HepG2 (cell line): ENCODE measurements at regions not wholly inside any gene's neighbourhood (a gene's known extent, or its start where the extent isn't known, plus 50 kb on each side); places are given as distances from the start of the nearest gene placed in this dataset.

Experiments used
- ATAC-seq: fragments of 200-7000 bp; cut with Tn5 transposase; 3 replicates; pipeline ENCODE4 v1.9.1; 2020; ENCODE audit warnings: mild to moderate bottlenecking, moderate library complexity
- BruUV-seq: library from RNA; stranded (reverse); fragments of 400-500 nt; replicated peaks from 2 replicates; lab custom pipeline; 2021; lab: Mats Ljungman, UMichigan
- CTCF ChIA-PET: fragments of 300-600 bp; formaldehyde crosslinking; extraction: SDS; loops from one replicate; lab custom pipeline; 2021; ENCODE audit warnings: low total read pairs, inconsistent platforms, low intra/inter-chr PET ratio; lab: Yijun Ruan, JAX
- POLR2A ChIA-PET: fragments of 350-600 bp; sonication (Branson Sonifier 250); formaldehyde crosslinking; loops from one replicate; lab custom pipeline; 2020; ENCODE audit warnings: antibody characterized with exemption, inconsistent platforms; lab: Yijun Ruan, JAX
- DNase-seq: peaks from one replicate; pipeline ENCODE4 v3.0.0-alpha.2; 2015; ENCODE audit warnings: low spot score
- FAIRE-seq: peaks from 3 replicates; lab custom pipeline; 2011; peaks lifted over from hg19 to GRCh38; lab: Jason Lieb, UNC
- H2AFZ ChIP-seq: one replicate; pipeline ENCODE4 v1.6.1; 2011; ENCODE audit warnings: low read length, inconsistent platforms
- H3K27ac ChIP-seq: fragments of 300-600 bp; 3 replicates; pipeline ENCODE4 v1.8.0; 2011; ENCODE audit warnings: mixed run types, mild to moderate bottlenecking, mixed read lengths, low read length, inconsistent platforms; ENCODE audit not compliant: insufficient read depth; ENCODE audit errors: extremely low read length
- H3K27me3 ChIP-seq, 2 experiments: fragments of 200-600 bp in 1 of 2; 2 replicates in 1 of 2; 3 replicates in 1 of 2; pipeline versions ENCODE4 v1.6.0 to v1.8.0; 2011; ENCODE audit warnings: low read length in 2 of 2, mild to moderate bottlenecking in 2 of 2, moderate library complexity in 2 of 2, inconsistent platforms in 1 of 2; ENCODE audit not compliant: insufficient read depth in 2 of 2, control insufficient read depth in 1 of 2
- H3K36me3 ChIP-seq, 2 experiments: fragments of 200-600 bp in 1 of 2; replicated peaks in 1 of 2; 2 replicates in 1 of 2; 3 replicates in 1 of 2; pipeline versions ENCODE4 v1.5.1 to v1.8.0; 2011; ENCODE audit warnings: low read length in 2 of 2, inconsistent platforms in 1 of 2; ENCODE audit not compliant: insufficient read depth in 2 of 2, control insufficient read depth in 1 of 2
- H3K4me1 ChIP-seq: 2 replicates; pipeline ENCODE4 v1.5.1; 2012; ENCODE audit warnings: low read length, inconsistent platforms; ENCODE audit not compliant: insufficient read depth
- H3K4me2 ChIP-seq: 2 replicates; pipeline ENCODE4 v1.6.0; 2011; ENCODE audit warnings: low read depth, low read length, inconsistent platforms
- H3K4me3 ChIP-seq, 3 experiments: fragments of 200-600 bp in 1 of 3; sonication (generic), shearing (Covaris generic) in 1 of 3; replicated peaks in 1 of 3; 2 replicates each; pipeline ENCODE4 v1.5.1; 2011 to 2016; ENCODE audit warnings: low read length in 3 of 3, inconsistent platforms in 2 of 3, low read depth in 2 of 3, mild to moderate bottlenecking in 2 of 3, control low read depth in 1 of 3, mixed read lengths in 1 of 3; ENCODE audit not compliant: insufficient read depth in 1 of 3
- H3K79me2 ChIP-seq: one replicate; pipeline ENCODE4 v1.6.1; 2011; ENCODE audit warnings: low read length, inconsistent platforms; ENCODE audit not compliant: insufficient read depth
- H3K9ac ChIP-seq: 2 replicates; pipeline ENCODE4 v1.6.0; 2011; ENCODE audit warnings: mild to moderate bottlenecking, low read depth, low read length, inconsistent platforms; ENCODE audit not compliant: insufficient read depth
- H3K9me3 ChIP-seq: 2 replicates; pipeline ENCODE4 v1.5.1; 2012; ENCODE audit warnings: mild to moderate bottlenecking, low read length
- H4K20me1 ChIP-seq: 2 replicates; pipeline ENCODE4 v1.6.0; 2011; ENCODE audit warnings: inconsistent platforms, mild to moderate bottlenecking, low read length, moderate library complexity; ENCODE audit not compliant: insufficient read depth
- DMAP1 ChIP-seq: IDR thresholded peaks from 2 replicates; pipeline ENCODE4 v1.6.1; 2016
- MTF2 ChIP-seq: sonication (generic); formaldehyde crosslinking; IDR thresholded peaks from 2 replicates; pipeline ENCODE4 v1.5.0; 2020; ENCODE audit warnings: missing genetic modification reagents, borderline replicate concordance
- RAD51 ChIP-seq: fragments of 450-650 bp; IDR thresholded peaks from 2 replicates; pipeline ENCODE4 v1.6.1; 2016; ENCODE audit warnings: borderline replicate concordance
- SMC3 ChIP-seq: IDR thresholded peaks from 2 replicates; pipeline ENCODE4 v1.6.1; 2011; ENCODE audit warnings: low read length, improper control_type of control experiment
- SP140L ChIP-seq: sonication (generic); formaldehyde crosslinking; IDR thresholded peaks from 2 replicates; pipeline ENCODE4 v1.4.0; 2020; ENCODE audit warnings: missing genetic modification reagents, borderline replicate concordance
- ZBTB3 ChIP-seq: sonication (generic); formaldehyde crosslinking; IDR thresholded peaks from 2 replicates; pipeline ENCODE4 v1.4.0; 2020; ENCODE audit warnings: low read depth, mild to moderate bottlenecking, moderate library complexity, missing genetic modification reagents, borderline replicate concordance
- ZFP82 ChIP-seq: sonication (generic); formaldehyde crosslinking; IDR thresholded peaks from 2 replicates; pipeline ENCODE4 v1.5.1; 2020; ENCODE audit warnings: mild to moderate bottlenecking, missing genetic modification reagents, borderline replicate concordance
- ZNF232 ChIP-seq: sonication (generic); formaldehyde crosslinking; IDR thresholded peaks from 2 replicates; pipeline ENCODE4 v1.4.0; 2020; ENCODE audit warnings: missing genetic modification reagents, borderline replicate concordance
- ZNF619 ChIP-seq: sonication (generic); formaldehyde crosslinking; IDR thresholded peaks from 2 replicates; pipeline ENCODE4 v1.4.0; 2020; ENCODE audit warnings: mild to moderate bottlenecking, missing genetic modification reagents
- ZNF703 ChIP-seq: sonication (generic); formaldehyde crosslinking; IDR thresholded peaks from 2 replicates; pipeline ENCODE4 v1.5.1; 2020; ENCODE audit warnings: missing genetic modification reagents, mild to moderate bottlenecking, moderate library complexity, borderline replicate concordance
- ZNF841 ChIP-seq: sonication (generic); formaldehyde crosslinking; IDR thresholded peaks from 2 replicates; pipeline ENCODE4 v1.8.1; 2023; ENCODE audit warnings: missing genetic modification reagents, borderline replicate concordance
- WGBS: methylation state at CpG from one replicate; pipeline ENCODE4 v1.1.6; 2017; ENCODE audit warnings: low lambda C conversion rate; 5-methylcytosine and 5-hydroxymethylcytosine counted together
- in situ Hi-C: cut with HindIII; loops from 2 replicates; pipeline ENCODE4 v1.10.0; 2017; ENCODE audit warnings: low pct_unique_long_range_greater_than_20kb; ENCODE audit not compliant: extremely low pct_ligation_motif_present
- intact Hi-C: fragments of 100-400 bp; cut with micrococcal nuclease; formaldehyde crosslinking; loops from one replicate; pipeline ENCODE4 v1.10.0; 2022; ENCODE audit not compliant: unreplicated experiment
- TF ChIP-seq, protein P1 (sequence below): sonication (generic); formaldehyde crosslinking; IDR thresholded peaks from 2 replicates; pipeline ENCODE4 v1.4.0; 2020; ENCODE audit warnings: missing genetic modification reagents
- TF ChIP-seq, protein P2 (sequence below): sonication (generic); formaldehyde crosslinking; IDR thresholded peaks from 2 replicates; pipeline ENCODE4 v1.5.0; 2020; ENCODE audit warnings: missing genetic modification reagents
- TF ChIP-seq, protein P3 (sequence below): sonication (generic); formaldehyde crosslinking; IDR thresholded peaks from 2 replicates; pipeline ENCODE4 v1.5.0; 2020; ENCODE audit warnings: mild to moderate bottlenecking, missing genetic modification reagents, borderline replicate concordance
- TF ChIP-seq, protein P4 (sequence below): sonication (generic); formaldehyde crosslinking; IDR thresholded peaks from 2 replicates; pipeline ENCODE4 v1.5.0; 2020; ENCODE audit warnings: missing genetic modification reagents

DNA sequence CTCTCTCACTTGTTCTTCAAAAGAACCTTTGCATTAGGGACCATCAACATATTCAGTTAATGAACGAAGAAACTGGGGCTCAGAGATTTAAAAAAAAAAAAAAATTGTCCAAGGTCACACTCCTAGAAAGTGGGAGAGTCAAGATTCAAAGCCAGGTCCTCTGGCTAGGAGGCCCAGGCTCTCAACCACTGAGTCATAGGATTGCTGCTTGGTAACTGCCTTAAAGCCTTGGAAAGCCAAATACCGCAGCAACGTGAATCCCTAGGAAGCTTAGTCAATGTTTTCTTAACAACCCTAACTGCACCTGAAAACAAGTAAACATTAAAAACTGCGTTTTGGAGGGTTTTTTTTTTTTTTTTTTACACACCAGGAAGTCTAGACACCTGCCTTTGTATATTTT lies 156.8 kb downstream of the WNT5A start (continued):
- TF ChIP-seq, protein P1, sequence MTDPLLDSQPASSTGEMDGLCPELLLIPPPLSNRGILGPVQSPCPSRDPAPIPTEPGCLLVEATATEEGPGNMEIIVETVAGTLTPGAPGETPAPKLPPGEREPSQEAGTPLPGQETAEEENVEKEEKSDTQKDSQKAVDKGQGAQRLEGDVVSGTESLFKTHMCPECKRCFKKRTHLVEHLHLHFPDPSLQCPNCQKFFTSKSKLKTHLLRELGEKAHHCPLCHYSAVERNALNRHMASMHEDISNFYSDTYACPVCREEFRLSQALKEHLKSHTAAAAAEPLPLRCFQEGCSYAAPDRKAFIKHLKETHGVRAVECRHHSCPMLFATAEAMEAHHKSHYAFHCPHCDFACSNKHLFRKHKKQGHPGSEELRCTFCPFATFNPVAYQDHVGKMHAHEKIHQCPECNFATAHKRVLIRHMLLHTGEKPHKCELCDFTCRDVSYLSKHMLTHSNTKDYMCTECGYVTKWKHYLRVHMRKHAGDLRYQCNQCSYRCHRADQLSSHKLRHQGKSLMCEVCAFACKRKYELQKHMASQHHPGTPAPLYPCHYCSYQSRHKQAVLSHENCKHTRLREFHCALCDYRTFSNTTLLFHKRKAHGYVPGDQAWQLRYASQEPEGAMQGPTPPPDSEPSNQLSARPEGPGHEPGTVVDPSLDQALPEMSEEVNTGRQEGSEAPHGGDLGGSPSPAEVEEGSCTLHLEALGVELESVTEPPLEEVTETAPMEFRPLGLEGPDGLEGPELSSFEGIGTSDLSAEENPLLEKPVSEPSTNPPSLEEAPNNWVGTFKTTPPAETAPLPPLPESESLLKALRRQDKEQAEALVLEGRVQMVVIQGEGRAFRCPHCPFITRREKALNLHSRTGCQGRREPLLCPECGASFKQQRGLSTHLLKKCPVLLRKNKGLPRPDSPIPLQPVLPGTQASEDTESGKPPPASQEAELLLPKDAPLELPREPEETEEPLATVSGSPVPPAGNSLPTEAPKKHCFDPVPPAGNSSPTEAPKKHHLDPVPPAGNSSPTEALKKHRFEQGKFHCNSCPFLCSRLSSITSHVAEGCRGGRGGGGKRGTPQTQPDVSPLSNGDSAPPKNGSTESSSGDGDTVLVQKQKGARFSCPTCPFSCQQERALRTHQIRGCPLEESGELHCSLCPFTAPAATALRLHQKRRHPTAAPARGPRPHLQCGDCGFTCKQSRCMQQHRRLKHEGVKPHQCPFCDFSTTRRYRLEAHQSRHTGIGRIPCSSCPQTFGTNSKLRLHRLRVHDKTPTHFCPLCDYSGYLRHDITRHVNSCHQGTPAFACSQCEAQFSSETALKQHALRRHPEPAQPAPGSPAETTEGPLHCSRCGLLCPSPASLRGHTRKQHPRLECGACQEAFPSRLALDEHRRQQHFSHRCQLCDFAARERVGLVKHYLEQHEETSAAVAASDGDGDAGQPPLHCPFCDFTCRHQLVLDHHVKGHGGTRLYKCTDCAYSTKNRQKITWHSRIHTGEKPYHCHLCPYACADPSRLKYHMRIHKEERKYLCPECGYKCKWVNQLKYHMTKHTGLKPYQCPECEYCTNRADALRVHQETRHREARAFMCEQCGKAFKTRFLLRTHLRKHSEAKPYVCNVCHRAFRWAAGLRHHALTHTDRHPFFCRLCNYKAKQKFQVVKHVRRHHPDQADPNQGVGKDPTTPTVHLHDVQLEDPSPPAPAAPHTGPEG, result no peak
- TF ChIP-seq, protein P2, sequence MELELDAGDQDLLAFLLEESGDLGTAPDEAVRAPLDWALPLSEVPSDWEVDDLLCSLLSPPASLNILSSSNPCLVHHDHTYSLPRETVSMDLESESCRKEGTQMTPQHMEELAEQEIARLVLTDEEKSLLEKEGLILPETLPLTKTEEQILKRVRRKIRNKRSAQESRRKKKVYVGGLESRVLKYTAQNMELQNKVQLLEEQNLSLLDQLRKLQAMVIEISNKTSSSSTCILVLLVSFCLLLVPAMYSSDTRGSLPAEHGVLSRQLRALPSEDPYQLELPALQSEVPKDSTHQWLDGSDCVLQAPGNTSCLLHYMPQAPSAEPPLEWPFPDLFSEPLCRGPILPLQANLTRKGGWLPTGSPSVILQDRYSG (CRISPR knock-in tag), result no peak
- TF ChIP-seq ZNF232 (CRISPR knock-in tag), result no peak

DNA sequence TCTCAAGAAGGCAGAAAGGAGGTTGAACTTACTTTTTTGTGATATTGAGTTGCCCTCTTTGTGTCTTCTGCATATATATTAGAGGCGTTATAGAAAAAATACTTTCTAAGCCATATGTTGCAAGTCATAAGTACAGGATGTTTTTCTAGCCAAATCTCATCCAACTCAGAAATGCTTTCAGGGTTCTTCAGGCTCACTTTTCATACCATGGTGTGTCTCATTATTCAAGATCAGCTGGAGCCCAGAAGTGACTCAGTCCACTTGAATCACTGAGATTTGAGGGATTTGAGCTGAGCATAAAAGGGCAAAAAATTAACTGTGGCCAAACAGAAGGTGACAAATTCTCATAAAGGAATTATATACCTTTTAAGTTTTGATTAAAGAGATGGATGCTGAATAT lies 157.3 kb downstream of the WNT5A start:
- in situ Hi-C loops, result no loop called here
- no peak overlapping the region for H3K4me2 ChIP-seq
- no peaks in the 10 kb centered on the region for H3K9me3 ChIP-seq
- H3K79me2 ChIP-seq, result no peaks in the 10 kb centered on the region
- H4K20me1 ChIP-seq, result no peaks in the 10 kb centered on the region
- ATAC-seq (no peak), DNase-seq (no peak), FAIRE-seq (no peak)
- POLR2A ChIA-PET, result no interaction called here
- no peak overlapping the region for H3K4me3 ChIP-seq
- CTCF ChIA-PET, result no interaction called here
- 11% methylated on average over 1 of the region's 1 CpG for WGBS
- H3K9ac ChIP-seq, result no peak overlapping the region
- H3K4me1 ChIP-seq, result no peaks in the 10 kb centered on the region
- intact Hi-C loops, result no loop called here
- no peaks in the 10 kb centered on the region for H3K36me3 ChIP-seq
- BruUV-seq, result no TSS peak
- no peak overlapping the region for H3K27ac ChIP-seq
- H2AFZ ChIP-seq, result no peak overlapping the region
- H3K27me3 ChIP-seq, result no peaks in the 10 kb centered on the region
- TF ChIP-seq SP140L, result no peak
- no peak for TF ChIP-seq ZBTB3 (CRISPR knock-in tag)
- no peak for TF ChIP-seq DMAP1 (CRISPR knock-in tag)
- TF ChIP-seq, protein P3, sequence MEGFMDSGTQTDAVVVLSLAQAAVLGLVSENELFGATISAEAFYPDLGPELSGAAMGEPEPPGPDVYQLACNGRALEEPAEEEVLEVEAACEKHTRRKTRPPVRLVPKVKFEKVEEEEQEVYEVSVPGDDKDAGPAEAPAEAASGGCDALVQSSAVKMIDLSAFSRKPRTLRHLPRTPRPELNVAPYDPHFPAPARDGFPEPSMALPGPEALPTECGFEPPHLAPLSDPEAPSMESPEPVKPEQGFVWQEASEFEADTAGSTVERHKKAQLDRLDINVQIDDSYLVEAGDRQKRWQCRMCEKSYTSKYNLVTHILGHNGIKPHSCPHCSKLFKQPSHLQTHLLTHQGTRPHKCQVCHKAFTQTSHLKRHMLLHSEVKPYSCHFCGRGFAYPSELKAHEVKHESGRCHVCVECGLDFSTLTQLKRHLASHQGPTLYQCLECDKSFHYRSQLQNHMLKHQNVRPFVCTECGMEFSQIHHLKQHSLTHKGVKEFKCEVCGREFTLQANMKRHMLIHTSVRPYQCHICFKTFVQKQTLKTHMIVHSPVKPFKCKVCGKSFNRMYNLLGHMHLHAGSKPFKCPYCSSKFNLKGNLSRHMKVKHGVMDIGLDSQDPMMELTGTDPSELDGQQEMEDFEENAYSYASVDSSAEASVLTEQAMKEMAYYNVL (CRISPR knock-in tag), result no peak
- no peak for TF ChIP-seq RAD51
- no peak for TF ChIP-seq ZNF703 (CRISPR knock-in tag)
- TF ChIP-seq ZFP82, result no peak
- no peak for TF ChIP-seq SMC3
- TF ChIP-seq MTF2 (CRISPR knock-in tag), result no peak
- no peak for TF ChIP-seq ZNF841 (CRISPR knock-in tag)
- TF ChIP-seq ZNF619 (CRISPR knock-in tag), result no peak
- TF ChIP-seq, protein P4, sequence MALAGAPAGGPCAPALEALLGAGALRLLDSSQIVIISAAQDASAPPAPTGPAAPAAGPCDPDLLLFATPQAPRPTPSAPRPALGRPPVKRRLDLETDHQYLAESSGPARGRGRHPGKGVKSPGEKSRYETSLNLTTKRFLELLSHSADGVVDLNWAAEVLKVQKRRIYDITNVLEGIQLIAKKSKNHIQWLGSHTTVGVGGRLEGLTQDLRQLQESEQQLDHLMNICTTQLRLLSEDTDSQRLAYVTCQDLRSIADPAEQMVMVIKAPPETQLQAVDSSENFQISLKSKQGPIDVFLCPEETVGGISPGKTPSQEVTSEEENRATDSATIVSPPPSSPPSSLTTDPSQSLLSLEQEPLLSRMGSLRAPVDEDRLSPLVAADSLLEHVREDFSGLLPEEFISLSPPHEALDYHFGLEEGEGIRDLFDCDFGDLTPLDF (CRISPR knock-in tag), result no peak
